Dermis blood vessel endothelial cell (primary cell): ENCODE measurements at regions not wholly inside any gene's neighbourhood (a gene's known extent, or its start where the extent isn't known, plus 50 kb on each side); places are given as distances from the start of the nearest gene placed in this dataset.

ENCODE experiments used
- DNase-seq: peaks from one replicate; pipeline ENCODE4 v3.0.0; 2010

- no peak for DNase-seq
These were observed 142.9 kb downstream of the ARRDC3 start for GRCh38 chr5:91240175-91240574.

- DNase-seq: peak; percentile 59
These were observed 147.8 kb downstream of the ARRDC3 start for GRCh38 chr5:91235271-91235694.

GRCh38 chr5:91232523-91232922, 150.6 kb downstream of the ARRDC3 start:
- DNase-seq: no peak

GRCh38 chr5:91229031-91229727, 153.9 kb downstream of the ARRDC3 start:
- DNase-seq: no peak

- no peak for DNase-seq
These were observed 154.9 kb downstream of the ARRDC3 start for GRCh38 chr5:91228188-91228587.

GRCh38 chr5:91225848-91226686, 157.1 kb downstream of the ARRDC3 start:
- peak; percentile 45 for DNase-seq

- DNase-seq: no peak
These were observed 158.1 kb downstream of the ARRDC3 start for GRCh38 chr5:91224969-91225368.

GRCh38 chr5:91224456-91224855, 158.7 kb downstream of the ARRDC3 start:
- DNase-seq: no peak

GRCh38 chr5:91223886-91224285, 159.2 kb downstream of the ARRDC3 start:
- no peak for DNase-seq

GRCh38 chr5:91222482-91222881, 160.6 kb downstream of the ARRDC3 start:
- DNase-seq: no peak

- DNase-seq: no peak
These were observed 161.2 kb downstream of the ARRDC3 start for GRCh38 chr5:91221917-91222316.

- peak; percentile 81 for DNase-seq
These were observed 163.2 kb downstream of the ARRDC3 start for GRCh38 chr5:91219803-91220371.

GRCh38 chr5:91219091-91219802, 163.9 kb downstream of the ARRDC3 start:
- DNase-seq: no peak

- no peak for DNase-seq
These were observed 165.3 kb downstream of the ARRDC3 start for GRCh38 chr5:91217859-91218258.

- DNase-seq: no peak
These were observed 168.5 kb downstream of the ARRDC3 start for GRCh38 chr5:91214571-91214970.
